NB4 (cell line): ENCODE measurements at regions not wholly inside any gene's neighbourhood (a gene's known extent, or its start where the extent isn't known, plus 50 kb on each side); places are given as distances from the start of the nearest gene placed in this dataset.

Experiments
- CTCF ChIP-seq: IDR thresholded peaks from one replicate; pipeline ENCODE4 v1.5.1; 2012; ENCODE audit warnings: low read depth, low read length
- MAX ChIP-seq: IDR thresholded peaks from 2 replicates; pipeline ENCODE4 v1.6.1; 2011; ENCODE audit warnings: low read depth, low read length
- POLR2A ChIP-seq: IDR thresholded peaks from 2 replicates; pipeline ENCODE4 v1.6.1; 2011; ENCODE audit warnings: mild to moderate bottlenecking; ENCODE audit not compliant: insufficient read length; ENCODE audit errors: extremely low read depth

GRCh38 chr1:96355961-96356360 is 365.6 kb upstream of the PTBP2 start:
- TF ChIP-seq CTCF, result no peak
- no peak for TF ChIP-seq POLR2A
- no peak for TF ChIP-seq MAX
